Transverse colon (tissue), 4 donors: ENCODE measurements at regions not wholly inside any gene's neighbourhood (a gene's known extent, or its start where the extent isn't known, plus 50 kb on each side); places are given as distances from the start of the nearest gene placed in this dataset.

Source experiments
- DNase-seq: peaks from one replicate; pipeline ENCODE4 v3.0.0-alpha.2; 2019
- H3K27ac ChIP-seq, 4 donors: fragments of 200-600 bp; sonication (generic); 2 replicates each; pipeline ENCODE4 v1.5.1; 2016 to 2018; ENCODE audit warnings: inconsistent platforms in 4 of 4
- H3K27me3 ChIP-seq: fragments of 200-600 bp; sonication (generic); 2 replicates; pipeline ENCODE4 v1.5.1; 2017; ENCODE audit warnings: inconsistent platforms
- H3K36me3 ChIP-seq, 4 donors: fragments of 200-600 bp; sonication (generic); 2 replicates each; pipeline ENCODE4 v1.5.1; 2017 to 2019; ENCODE audit warnings: inconsistent platforms in 4 of 4
- H3K4me1 ChIP-seq, 4 donors: fragments of 200-600 bp; sonication (generic); 2 replicates each; pipeline ENCODE4 v1.5.1; 2017 to 2020; ENCODE audit warnings: inconsistent platforms in 4 of 4
- H3K4me3 ChIP-seq, 4 donors: fragments of 200-600 bp; sonication (generic); 1 replicate in 1 of 4; 2 replicates in 3 of 4; pipeline versions ENCODE4 v1.5.1 to v1.6.1; 2017 to 2019; ENCODE audit warnings: inconsistent platforms in 4 of 4
- H3K9me3 ChIP-seq, 2 donors: fragments of 200-600 bp; sonication (generic); 2 replicates each; pipeline ENCODE4 v1.5.1; 2017 to 2019; ENCODE audit warnings: inconsistent platforms in 2 of 2
- EP300 ChIP-seq: sonication (generic); formaldehyde crosslinking; IDR thresholded peaks from one replicate; pipeline ENCODE4 v1.6.1; 2017; ENCODE audit warnings: antibody characterized with exemption, low read depth
- POLR2A ChIP-seq: fragments of 450-650 bp; IDR thresholded peaks from one replicate; pipeline ENCODE4 v1.6.1; 2016; ENCODE audit warnings: antibody characterized with exemption, mild to moderate bottlenecking, moderate library complexity
- POLR2AphosphoS5 ChIP-seq, 3 donors: sonication (generic); formaldehyde crosslinking; IDR thresholded peaks; one replicate each; pipeline ENCODE4 v1.6.1; 2016; ENCODE audit warnings: antibody characterized with exemption in 3 of 3
- WGBS, 2 donors: methylation state at CpG; one replicate each; pipeline ENCODE4 v1.1.5; 2018; ENCODE audit warnings: low coverage in 1 of 2; 5-methylcytosine and 5-hydroxymethylcytosine counted together
- in situ Hi-C, 4 donors: fragments of 200-750 bp; cut with MboI; loops; one replicate each; pipeline versions ENCODE4 v1.15.0 to v1.15.1; 2017; ENCODE audit warnings: low sequenced_read_pairs in 3 of 4, low pct_ligation_motif_present in 1 of 4, low pct_unique_long_range_greater_than_20kb in 1 of 4
- intact Hi-C: fragments of 100-400 bp; cut with DNase I; formaldehyde crosslinking; loops from one replicate; pipeline ENCODE4 v1.15.1; 2023; ENCODE audit warnings: low total_unique reads
- TF ChIP-seq, protein P1 (sequence below), 5 experiments: fragments of 200-600 bp in 3 of 5; fragments of 450-650 bp in 2 of 5; sonication (generic) in 3 of 5; IDR thresholded peaks; 1 replicate in 2 of 5; 2 replicates in 3 of 5; pipeline ENCODE4 v1.5.1; 2016 to 2017; ENCODE audit warnings: antibody characterized with exemption in 5 of 5, inconsistent platforms in 3 of 5, mild to moderate bottlenecking in 2 of 5, moderate library complexity in 1 of 5

GRCh38 chr16:79543219-79543618 is 57.3 kb downstream of the MAF start:
- DNase-seq: no peak
- no peak overlapping the region for H3K27ac ChIP-seq
- H3K27me3 ChIP-seq: no peaks in the 10 kb centered on the region
- intact Hi-C loops (loop anchor here (5.0 kb wide), 1 partner anchor 339 kb away; no protein-coding TSS in a partner anchor), in situ Hi-C loops (no loop called here)
- H3K4me3 ChIP-seq: no peak overlapping the region
- H3K9me3 ChIP-seq: no peaks in the 10 kb centered on the region
- no peaks in the 10 kb centered on the region for H3K36me3 ChIP-seq
- TF ChIP-seq EP300 (no peak), POLR2A (no peak), POLR2AphosphoS5 (IDR thresholded peaks at IDR 0.05) (no peak)
- TF ChIP-seq, protein P1, sequence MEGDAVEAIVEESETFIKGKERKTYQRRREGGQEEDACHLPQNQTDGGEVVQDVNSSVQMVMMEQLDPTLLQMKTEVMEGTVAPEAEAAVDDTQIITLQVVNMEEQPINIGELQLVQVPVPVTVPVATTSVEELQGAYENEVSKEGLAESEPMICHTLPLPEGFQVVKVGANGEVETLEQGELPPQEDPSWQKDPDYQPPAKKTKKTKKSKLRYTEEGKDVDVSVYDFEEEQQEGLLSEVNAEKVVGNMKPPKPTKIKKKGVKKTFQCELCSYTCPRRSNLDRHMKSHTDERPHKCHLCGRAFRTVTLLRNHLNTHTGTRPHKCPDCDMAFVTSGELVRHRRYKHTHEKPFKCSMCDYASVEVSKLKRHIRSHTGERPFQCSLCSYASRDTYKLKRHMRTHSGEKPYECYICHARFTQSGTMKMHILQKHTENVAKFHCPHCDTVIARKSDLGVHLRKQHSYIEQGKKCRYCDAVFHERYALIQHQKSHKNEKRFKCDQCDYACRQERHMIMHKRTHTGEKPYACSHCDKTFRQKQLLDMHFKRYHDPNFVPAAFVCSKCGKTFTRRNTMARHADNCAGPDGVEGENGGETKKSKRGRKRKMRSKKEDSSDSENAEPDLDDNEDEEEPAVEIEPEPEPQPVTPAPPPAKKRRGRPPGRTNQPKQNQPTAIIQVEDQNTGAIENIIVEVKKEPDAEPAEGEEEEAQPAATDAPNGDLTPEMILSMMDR (IDR thresholded peaks at IDR 0.05): no peak
- H3K4me1 ChIP-seq: no peaks in the 10 kb centered on the region
- WGBS, 2 donors: 95% methylated on average over 8 of the region's 8 CpGs; no CpG with 5 or more reads in 1 of the 2 donors

DNA sequence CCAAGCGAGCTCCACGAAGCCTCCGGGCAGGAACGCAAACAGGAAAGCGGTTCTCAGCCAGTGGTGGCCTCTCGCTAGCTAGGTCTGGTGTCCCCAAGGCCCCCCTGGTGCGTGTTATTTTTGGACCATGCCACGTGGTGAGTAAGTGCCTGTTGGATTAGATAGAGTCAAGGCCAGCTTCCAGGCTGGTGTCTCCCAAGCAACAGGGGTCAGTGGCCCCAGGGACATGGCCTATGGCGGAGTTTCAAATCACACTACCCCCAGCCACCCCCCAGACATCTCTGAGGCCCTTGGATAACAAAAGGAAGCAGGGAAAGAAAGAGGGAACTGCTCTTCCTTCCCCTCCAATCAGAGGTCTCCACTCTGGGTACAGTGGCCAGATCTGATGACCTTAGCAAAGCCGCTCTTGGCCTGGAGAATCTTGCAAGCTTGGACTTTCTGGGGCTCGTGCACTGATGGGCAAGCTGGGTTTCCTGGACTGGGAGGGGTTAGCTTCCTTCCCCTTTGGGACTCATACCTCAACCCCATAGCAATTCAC is 58.2 kb downstream of the MAF start:
- Histone ChIP-seq H3K4me3 (no peak overlapping the region), H3K9me3 (no peaks in the 10 kb centered on the region), H3K36me3 (no peaks in the 10 kb centered on the region), H3K27ac (peak overlapping the region in 1 of 4 donors; percentile 11), H3K4me1 (no peaks in the 10 kb centered on the region), H3K27me3 (no peaks in the 10 kb centered on the region)
- intact Hi-C loops (loop anchor here (5.0 kb wide), 1 partner anchor 340 kb away; no protein-coding TSS in a partner anchor), in situ Hi-C loops (no loop called here)
- WGBS, 2 donors: 68% methylated on average over 11 of the region's 11 CpGs; no CpG with 5 or more reads in 1 of the 2 donors
- peak; percentile 27 for DNase-seq
- no peak for TF ChIP-seq POLR2A
- TF ChIP-seq, protein P1 (IDR thresholded peaks at IDR 0.05): no peak
- no peak for TF ChIP-seq POLR2AphosphoS5 (IDR thresholded peaks at IDR 0.05)
- TF ChIP-seq EP300: no peak

- DNase-seq: no peak
- TF ChIP-seq, protein P1 (IDR thresholded peaks at IDR 0.05): no peak
- TF ChIP-seq POLR2A: no peak
- TF ChIP-seq EP300: no peak
- no peak for TF ChIP-seq POLR2AphosphoS5 (IDR thresholded peaks at IDR 0.05)
Measured at GRCh38 chr16:79540825-79541595, 59.5 kb downstream of the MAF start.

GRCh38 chr16:79537584-79537983 is 63.0 kb downstream of the MAF start:
- DNase-seq: no peak
- TF ChIP-seq, protein P1 (IDR thresholded peaks at IDR 0.05): no peak
- no peak for TF ChIP-seq EP300
- TF ChIP-seq POLR2A: no peak
- no peak for TF ChIP-seq POLR2AphosphoS5 (IDR thresholded peaks at IDR 0.05)
- 74 to 80% methylated on average over 6 of the region's 6 CpGs for WGBS, 2 donors

More at GRCh38 chr16:79540825-79541595, 59.5 kb downstream of the MAF start:
- H3K9me3 ChIP-seq: no peaks in the 10 kb centered on the region
- H3K27ac ChIP-seq: no peak overlapping the region
- no peaks in the 10 kb centered on the region for H3K4me1 ChIP-seq
- H3K36me3 ChIP-seq: no peaks in the 10 kb centered on the region
- intact Hi-C loops (loop anchor here (5.0 kb wide), 1 partner anchor 341 kb away; no protein-coding TSS in a partner anchor), in situ Hi-C loops (no loop called here)
- H3K27me3 ChIP-seq: no peaks in the 10 kb centered on the region
- no peak overlapping the region for H3K4me3 ChIP-seq
- WGBS, 2 donors: 80 to 84% methylated on average over 13 to 15 of the region's 15 CpGs

More at GRCh38 chr16:79537584-79537983, 63.0 kb downstream of the MAF start:
- no peaks in the 10 kb centered on the region for H3K27me3 ChIP-seq
- no peaks in the 10 kb centered on the region for H3K36me3 ChIP-seq
- no peaks in the 10 kb centered on the region for H3K4me1 ChIP-seq
- H3K27ac ChIP-seq: no peak overlapping the region
- no peak overlapping the region for H3K4me3 ChIP-seq
- in situ Hi-C loops (no loop called here), intact Hi-C loops (no loop called here)
- H3K9me3 ChIP-seq: no peaks in the 10 kb centered on the region
